Right ventricle myocardium inferior (tissue), 1 donor: ENCODE measurements at regions not wholly inside any gene's neighbourhood (a gene's known extent, or its start where the extent isn't known, plus 50 kb on each side); places are given as distances from the start of the nearest gene placed in this dataset.
A peak's percentile ranks its signal among the peaks of the same experiment; 100 is the strongest.
"Not testable (repeated sequence)": the region's sequence is repeated elsewhere in the genome, so short reads cannot be mapped to it uniquely, and the experiment has no call there.

ENCODE experiments used
- ATAC-seq: fragments of 200-7000 bp; cut with Tn5 transposase; one replicate; pipeline ENCODE4 v1.9.1; 2020; ENCODE audit warnings: mild to moderate bottlenecking, moderate library complexity
- DNase-seq: peaks from one replicate; pipeline ENCODE4 v3.0.0; 2021; ENCODE audit errors: missing footprints
- intact Hi-C: fragments of 100-400 bp; cut with DNase I; formaldehyde crosslinking; loops from one replicate; pipeline ENCODE4 v1.11.0; 2022
- donor health status: DM: no; HTN: yes; CAD: no; lungs with severe emphysema.

DNA sequence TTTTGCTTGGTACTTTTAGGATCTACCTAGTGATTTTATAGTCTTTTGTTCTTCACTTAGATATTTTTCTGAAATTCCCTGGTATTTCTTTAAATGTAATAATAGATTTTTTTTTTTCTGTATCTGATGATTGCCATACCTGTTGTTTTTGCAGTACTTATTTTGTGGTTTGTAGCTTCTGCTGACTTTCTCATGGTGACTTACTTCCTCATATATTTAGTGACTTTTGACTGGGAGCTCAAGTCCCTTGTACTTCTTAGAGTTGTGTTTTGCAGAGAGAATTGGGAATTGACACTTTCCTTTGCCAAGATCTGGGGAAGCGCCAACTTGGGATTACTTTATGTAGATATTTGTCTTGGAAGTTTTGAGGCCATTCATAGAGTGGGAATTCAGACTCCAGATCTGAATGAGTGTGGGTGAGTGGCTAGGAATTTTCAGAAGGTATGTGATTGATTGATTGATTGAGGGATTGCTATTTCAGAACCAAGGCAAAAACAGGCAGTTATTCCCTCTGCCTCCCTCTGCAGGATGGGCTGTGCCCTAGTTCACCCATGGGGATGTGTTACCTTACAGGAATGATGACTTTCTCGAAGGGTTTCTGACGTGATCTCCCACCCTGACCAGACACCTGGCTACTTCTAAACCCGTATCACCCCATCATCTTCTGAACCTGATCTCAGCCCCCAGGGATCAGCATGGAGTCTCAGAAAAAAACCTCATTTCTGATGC lies 219.5 kb downstream of the URB2 start:
- no peak for DNase-seq
- intact Hi-C loops, result loop anchor here (10.0 kb wide), 1 partner anchor 469 kb away; no protein-coding TSS in a partner anchor
- ATAC-seq, result no peak

DNA sequence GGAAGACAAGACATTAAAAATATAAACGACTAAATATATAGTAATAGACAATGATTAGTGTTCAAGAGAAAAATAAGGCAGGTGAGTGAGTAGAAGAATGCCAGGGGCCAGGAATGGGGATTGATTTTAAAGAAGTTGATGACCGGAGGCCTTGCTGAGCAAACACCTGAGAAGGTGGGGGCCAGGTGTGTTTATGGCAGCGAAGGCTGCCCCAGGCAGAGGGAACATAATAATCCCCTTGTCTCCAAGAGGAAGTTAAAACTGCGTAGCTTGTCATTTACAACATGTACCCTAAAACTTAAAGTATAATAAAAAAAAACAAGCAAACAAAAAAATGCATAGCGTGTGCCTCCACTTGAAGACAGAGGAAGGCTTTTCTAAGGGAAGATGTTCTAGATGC lies 220.3 kb downstream of the URB2 start:
- no peak for DNase-seq
- intact Hi-C loops, result loop anchor here (10.0 kb wide), 1 partner anchor 468 kb away; no protein-coding TSS in a partner anchor
- no peak for ATAC-seq

DNA sequence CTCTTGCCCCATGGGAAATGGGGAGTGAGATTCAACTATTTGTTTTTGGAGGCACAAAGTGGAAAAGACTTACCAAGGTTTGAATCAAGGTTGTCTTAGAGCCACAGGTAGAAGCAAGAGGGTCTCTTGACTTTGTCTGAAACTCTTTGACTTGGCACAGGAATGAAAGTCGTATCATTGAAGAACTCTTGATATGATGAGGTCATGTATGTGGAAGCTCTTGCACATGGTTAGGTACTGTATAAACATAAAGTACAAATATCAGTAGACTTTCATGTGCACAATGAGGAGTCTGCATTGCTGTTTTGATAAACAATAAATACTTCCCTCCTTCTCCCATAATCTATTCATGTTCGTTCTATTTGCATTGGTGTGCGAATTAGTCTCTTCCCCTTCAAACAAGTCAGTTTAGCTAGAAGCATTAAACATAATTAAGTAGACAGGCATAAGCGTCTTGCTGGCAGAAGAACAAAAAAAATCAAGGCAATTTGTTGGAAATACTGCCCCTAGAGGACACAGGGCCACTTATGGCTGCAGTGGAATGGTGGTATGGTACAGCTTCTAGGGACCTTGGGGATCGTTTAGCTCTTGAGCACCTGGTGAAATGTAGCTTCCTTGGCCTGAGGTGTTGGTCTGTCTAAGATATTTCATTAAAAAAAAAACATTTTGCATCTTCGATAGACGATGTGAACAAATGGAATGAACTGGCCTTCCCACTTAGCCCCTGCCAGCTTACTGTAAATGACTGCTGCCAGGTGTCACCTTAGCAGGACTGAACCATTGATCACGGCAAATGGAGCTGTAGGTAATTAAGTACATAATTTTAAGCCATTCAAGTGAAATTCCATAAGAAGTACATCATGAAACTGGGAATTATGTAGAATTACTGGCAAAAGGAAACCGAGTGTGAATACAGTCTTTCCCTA lies 218.0 kb upstream of the GALNT2 start:
- DNase-seq, result no peak
- no peak for ATAC-seq
- intact Hi-C loops, result loop anchor here (10.0 kb wide), 1 partner anchor 466 kb away; no protein-coding TSS in a partner anchor

DNA sequence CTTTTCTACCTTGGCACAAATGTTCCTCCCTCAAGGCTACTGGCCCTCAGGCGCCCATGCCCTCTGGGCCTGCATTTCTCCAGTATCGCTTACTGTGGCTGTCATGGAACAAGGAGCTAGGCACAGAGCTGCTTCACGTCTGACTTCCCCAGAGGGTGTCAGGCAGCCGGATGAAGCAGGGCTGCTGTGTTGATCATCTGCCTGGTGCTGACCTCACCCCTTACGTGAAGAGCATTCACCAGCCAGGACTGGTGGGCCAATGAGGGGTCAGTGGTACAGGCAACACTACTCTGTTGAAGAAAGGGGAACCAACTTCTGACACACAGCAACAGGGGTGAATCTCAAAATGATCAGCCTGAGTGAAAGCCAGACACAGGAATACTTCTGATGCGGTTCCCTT lies 215.5 kb upstream of the GALNT2 start:
- DNase-seq, result no peak
- intact Hi-C loops, result no loop called here
- ATAC-seq, result no peak

DNA sequence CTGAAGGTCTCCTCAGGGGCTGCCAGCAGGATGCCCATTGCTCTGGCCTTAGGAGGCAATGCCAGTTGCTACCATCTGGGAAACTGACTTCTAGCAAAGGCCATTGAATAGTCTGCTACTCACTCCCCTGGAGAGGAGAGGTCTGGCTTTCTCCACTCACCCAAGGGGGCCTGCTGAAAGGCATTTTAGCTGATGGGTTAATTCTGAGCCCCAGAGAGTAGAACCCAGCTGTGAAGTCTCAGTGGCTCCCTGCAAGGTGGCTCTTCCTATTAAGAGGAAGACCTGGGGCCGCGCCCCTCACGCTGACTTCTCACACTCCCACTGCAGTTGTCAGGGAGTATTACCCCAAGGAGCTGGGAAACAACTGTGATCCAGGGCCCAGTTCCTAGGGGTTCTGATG lies 213.3 kb upstream of the GALNT2 start:
- intact Hi-C loops, result no loop called here
- no peak for ATAC-seq

DNA sequence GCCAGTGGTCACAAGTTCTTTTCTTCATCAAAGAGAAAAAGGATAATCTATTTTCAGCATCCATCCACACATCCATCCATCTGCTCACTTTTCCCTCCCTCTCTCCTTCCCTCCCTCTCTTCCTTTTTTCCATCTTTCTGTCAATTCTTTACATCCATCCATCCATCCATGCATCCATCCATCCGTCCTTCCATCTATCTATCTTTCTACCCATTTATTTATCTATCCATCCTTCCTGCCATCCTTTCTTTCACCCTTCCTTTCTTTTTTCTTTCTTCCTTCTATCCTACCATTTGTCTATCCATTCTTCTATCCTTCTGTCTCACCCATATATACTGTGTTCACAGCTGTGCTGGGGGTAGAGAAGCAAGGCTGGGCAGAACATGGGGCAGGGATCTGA lies 212.4 kb upstream of the GALNT2 start:
- DNase-seq, result no peak
- intact Hi-C loops, result no loop called here
- no peak for ATAC-seq

More for the DNA sequence above, 213.3 kb upstream of the GALNT2 start:
- no peak for DNase-seq

DNA sequence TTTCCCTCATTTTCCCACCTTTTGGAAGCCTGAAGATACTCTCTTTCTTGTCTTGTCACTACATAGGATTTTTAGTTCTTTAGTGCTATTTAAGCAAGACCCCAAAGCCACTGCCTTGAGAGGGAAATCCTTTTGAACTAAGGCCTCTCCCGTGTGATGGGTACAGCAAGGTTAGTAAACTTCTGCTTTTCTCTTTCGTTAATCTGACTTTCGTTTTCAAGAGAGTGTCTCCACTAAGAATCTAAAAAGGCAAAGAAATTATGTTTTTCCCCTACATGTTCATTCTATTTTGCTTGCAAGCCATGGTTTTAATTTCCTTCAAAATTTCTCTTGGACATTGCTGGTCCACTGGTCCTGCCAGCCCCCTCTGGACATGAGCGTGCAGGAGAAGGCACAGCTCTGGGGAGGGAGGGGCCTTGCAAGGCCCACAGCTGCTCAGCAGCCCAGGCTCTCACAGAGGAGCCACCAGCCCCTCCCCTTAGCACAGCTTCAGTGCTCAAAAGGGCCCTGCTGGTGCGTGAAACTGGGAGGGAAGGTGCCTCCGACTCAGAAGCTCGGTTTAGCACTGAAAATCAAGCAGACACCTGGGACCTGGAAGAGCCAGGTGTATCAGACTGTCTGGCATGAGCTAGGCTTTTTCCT lies 210.9 kb upstream of the GALNT2 start:
- ATAC-seq (no peak), DNase-seq (no peak)
- intact Hi-C loops, result no loop called here

DNA sequence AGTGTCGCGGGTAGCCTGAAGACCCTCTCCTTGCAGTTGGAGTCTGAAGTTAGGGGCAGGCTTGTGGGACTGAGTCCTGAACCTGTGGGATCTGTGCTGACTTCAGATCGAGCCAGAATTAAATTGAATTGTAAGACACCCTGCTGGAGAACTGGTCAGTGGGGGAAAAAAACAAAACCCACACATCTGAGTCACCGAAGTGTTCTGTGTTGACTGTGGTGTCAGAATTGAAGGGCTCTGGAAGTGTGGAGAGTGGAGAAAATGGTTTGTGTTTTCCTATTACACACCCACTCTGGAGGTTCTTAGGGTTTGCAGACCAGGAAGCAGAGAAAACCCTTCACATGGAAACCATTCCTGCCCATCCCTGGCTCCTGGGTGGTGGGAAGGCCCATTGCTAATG lies 209.5 kb upstream of the GALNT2 start:
- no peak for ATAC-seq
- DNase-seq, result no peak
- intact Hi-C loops, result no loop called here

DNA sequence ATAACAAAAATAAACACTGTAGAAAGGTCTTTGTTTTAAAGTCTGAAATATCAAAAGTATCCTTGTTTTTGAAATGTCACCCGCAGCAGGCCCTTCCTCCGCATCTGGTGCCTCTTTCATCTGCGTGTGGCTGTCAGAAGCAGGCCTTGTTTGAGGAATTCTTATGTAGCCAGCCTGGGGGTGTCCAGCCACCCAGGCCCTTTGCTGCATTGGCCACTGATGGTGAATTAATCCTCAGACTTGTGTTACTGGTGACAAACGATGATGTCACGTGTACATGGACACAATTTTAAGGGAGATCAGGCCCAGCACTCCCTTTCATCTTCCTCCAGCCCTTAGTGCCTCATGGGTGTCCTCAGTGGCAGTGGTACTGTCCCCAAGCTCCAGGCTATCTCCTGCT lies 208.0 kb upstream of the GALNT2 start:
- intact Hi-C loops, result no loop called here
- no peak for DNase-seq
- ATAC-seq, result no peak

DNA sequence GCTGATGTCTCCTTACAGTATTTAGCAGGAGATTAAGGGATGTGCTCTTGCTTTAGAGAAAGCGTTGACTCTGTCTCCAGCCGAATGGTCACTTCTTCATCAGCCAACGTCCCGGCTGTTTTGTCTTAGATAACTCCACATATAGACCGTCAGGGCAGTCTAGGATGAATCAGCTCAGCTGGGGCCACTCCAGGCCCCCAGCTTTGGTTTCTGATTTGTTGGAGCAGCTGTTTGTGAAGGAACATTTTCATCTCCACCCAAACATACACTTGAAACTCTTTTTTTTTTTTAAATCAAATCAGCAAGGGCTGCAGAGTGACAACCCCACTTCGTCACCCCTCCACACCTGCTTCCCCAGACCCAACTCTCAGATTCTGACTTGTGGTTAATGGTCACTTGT lies 206.1 kb upstream of the GALNT2 start:
- intact Hi-C loops, result no loop called here
- DNase-seq (no peak), ATAC-seq (no peak)

DNA sequence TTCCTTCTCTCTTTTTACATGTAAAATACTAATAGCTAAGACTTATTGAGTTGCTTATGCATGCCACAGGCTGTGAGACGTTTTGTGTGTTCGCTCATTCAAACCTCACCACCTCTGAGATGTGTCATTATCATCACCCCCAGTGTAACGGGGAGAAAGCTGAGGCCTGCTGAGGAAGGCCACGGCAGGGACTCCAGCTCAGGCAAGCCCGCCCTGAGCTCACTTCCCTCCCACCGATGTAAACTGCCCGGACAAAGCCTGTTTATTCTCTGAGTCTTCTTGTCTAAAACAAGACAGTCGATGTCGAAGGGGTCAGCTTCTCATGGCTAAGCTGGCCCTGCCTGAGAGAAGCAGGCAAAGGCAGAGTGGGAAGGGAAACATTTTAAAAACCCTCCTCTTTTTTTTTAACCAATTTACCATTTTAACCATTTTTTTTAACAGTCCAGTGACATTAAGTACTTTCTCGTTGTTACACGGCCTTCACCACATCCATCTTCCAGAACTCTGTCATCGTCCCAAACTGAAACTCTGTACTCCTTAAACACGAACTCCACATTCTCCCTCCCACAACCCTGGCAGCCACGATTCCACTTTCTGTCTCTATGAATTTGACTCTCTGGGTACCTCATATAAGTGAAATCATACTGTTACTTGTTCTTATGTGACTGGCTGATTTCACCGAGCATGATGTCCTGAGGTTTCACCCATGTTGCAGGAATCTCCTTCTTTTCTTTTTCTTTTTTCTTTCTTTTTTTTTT lies 204.8 kb upstream of the GALNT2 start:
- ATAC-seq (no peak), DNase-seq (no peak)
- intact Hi-C loops, result no loop called here

DNA sequence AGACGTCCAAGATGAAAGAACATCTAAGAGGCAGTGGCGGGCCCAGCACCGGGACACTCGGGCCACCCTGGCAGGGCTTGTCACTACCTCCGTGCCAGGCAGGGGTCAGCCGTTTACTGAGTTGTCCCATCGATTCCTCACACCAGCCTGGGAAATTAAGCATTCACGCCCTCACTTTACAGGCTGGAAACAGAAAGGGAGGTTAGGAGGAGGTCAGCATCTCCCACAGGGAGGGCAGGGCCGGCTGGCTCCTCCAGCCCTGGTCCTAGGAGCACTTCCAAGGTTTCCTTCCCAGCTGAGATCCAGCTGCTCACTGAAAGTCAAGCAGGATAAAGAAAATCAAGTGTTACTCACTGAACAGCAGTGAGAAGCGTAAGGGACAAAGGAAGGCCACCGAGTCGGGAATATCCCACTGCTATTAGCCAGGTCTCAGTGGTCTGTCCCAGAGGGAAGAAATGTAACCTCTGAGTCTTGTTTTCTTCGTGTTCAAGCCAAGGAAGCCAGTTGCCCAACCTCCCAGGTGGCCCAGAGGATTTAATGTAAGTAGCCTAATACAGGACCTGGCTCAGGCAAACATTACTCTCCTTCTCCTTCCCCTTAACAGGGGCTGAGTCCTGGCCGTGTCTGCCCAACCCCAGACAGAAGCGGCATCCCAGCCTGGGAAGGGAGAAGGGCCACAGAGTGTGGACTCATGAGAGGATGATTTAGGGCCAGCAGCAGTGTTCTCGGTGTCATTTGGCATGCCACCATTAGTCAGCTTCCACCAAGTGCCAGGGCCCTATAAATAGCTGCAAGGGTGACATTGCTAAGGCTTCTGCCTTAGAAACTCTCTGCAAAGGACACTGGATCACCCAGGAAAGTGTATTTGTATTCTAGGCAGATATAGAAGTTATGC lies 203.1 kb upstream of the GALNT2 start:
- intact Hi-C loops, result no loop called here
- peak; percentile 86 for ATAC-seq
- no peak for DNase-seq

DNA sequence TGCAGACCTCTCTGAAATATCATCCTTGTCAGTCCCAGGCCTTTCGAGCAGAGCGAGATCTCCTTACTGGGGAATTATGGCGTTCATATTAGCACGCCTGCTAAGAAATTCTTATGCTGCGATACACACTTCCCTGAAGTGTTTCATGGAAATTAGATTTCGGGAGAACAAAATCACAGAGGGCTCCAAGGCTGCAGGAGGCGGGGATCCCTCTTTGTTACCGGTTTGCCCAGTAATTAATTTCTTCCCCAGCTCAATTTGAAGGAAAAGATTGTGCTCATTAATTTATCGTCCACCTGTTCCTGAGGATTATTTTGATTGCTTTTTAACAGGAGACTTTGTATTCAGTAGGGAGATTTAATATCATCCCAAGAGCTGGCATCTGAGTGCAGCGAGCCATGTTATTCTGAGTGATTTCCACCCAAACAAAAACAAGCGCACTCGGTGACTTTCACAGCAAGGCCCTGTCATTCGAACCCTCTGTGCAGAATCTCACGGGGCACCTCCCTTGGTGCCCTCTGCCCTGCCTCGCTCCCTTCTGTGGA lies 202.3 kb upstream of the GALNT2 start:
- intact Hi-C loops, result no loop called here
- peak; percentile 3 for ATAC-seq
- DNase-seq, result no peak

DNA sequence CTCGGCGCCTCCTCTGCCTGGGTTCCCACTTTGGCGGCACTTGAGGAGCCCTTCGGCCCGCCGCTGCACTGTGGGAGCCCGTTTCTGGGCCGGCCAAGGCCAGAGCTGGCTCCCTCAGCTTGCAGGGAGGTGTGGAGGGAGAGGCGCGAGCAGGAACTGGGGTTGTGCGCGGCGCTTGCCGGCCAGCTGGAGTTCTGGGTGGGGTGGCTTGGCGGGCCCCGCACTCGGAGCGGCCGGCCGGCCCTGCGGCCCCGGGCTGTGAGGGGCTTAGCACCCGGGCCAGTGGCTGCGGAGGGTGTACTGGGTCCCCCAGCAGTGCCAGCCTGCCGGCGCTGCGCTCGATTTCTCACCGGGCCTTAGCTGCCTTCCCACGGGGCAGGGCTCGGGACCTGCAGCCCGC lies 201.7 kb upstream of the GALNT2 start:
- DNase-seq, ATAC-seq, intact Hi-C loops: not testable (repeated sequence)

DNA sequence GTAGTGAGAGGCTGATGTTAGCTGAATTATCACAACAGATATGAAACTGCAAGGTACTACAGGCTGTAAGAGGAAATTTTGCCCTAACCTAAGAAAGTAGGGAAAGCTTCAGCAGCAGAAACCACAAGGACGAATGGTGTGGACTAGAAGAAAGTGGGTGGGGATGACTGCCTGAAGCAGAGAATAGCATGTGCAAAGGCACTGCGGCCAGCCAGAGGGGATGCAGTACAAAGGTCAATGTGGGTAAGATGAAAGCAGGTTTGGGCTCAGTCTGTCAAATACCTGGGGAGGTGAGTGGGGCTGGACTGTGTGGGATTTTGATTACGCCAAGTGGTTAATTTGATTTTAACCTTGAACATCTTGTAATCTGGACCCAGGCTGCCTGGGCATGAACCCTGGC lies 199.3 kb upstream of the GALNT2 start:
- DNase-seq, result no peak
- no peak for ATAC-seq
- intact Hi-C loops, result no loop called here

DNA sequence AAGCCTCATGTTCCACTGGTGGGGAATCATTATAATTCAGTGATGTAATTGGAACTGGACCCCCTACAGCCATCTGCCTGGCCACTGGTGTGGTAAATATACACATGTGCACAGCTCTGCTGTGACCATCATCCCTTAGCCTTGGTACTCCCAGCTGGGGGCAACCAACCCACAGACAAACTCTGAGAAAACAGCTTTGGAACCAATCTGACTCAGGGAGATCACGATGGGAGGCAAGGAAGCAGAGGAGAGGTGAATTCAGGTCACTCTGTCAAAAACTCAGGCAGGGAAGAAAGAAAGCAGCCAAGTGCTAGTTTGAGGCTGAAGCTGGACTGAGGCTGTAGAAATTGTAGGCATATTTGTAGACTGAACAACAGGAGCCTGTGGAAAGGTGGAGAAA lies 197.8 kb upstream of the GALNT2 start:
- no peak for ATAC-seq
- intact Hi-C loops, result no loop called here
- DNase-seq, result no peak

DNA sequence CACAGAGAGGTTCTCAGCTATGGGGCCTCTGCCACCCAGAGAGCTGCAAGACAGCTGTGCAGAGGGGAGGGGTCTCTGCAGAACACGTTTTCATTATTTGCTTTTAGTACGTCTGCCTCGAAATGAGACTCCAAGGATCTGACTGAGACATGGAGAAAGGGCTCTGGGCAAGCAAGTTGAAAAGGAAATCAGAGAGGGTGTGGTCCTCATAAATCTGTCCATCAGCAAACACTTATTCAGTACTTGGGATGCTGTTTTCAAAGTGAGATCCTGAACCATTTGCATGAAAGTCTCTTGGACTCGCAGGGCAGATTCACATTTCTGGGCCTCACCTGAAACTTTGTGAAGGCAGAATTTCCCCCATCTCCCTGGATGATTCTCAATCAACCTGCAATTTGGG lies 197.4 kb upstream of the GALNT2 start:
- DNase-seq (no peak), ATAC-seq (no peak)
- intact Hi-C loops, result no loop called here

DNA sequence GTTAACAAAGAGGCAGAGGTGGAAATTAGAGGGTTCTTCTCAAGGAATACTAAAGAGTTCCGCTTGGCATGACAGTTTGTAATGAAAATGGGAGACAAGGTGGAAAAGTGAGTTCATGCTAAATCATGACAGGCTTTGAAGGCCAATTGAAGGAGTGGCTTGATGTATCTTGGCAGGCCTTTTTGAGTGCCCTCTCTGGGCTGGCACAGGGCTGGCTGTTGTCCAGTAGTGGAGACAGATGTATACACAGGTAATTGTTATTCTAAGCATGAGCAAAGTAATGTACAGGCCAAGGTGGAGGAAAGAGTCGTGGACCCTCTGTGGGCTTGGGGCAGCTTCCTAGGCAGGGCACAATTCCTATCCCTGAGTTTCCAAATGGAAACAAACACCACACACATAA lies 196.7 kb upstream of the GALNT2 start:
- intact Hi-C loops, result no loop called here
- no peak for DNase-seq
- ATAC-seq, result no peak
